Stomach (tissue), 4 donors: ENCODE measurements at regions not wholly inside any gene's neighbourhood (a gene's known extent, or its start where the extent isn't known, plus 50 kb on each side); places are given as distances from the start of the nearest gene placed in this dataset.

Source experiments
- CTCF ChIP-seq, 7 experiments: fragments of 450-650 bp in 4 of 7; fragments of 200-600 bp in 3 of 7; sonication (generic) in 3 of 7; IDR thresholded peaks; one replicate each; pipeline ENCODE4 v1.5.1; 2016 to 2019; ENCODE audit warnings: antibody characterized with exemption in 7 of 7, control low read depth in 2 of 7, mild to moderate bottlenecking in 1 of 7
- POLR2A ChIP-seq, 4 donors: fragments of 450-650 bp; IDR thresholded peaks; one replicate each; pipeline ENCODE4 v1.6.1; 2016; ENCODE audit warnings: antibody characterized with exemption in 4 of 4, control low read depth in 2 of 4, mild to moderate bottlenecking in 1 of 4, moderate library complexity in 1 of 4
- POLR2AphosphoS5 ChIP-seq, 3 donors: sonication (generic); formaldehyde crosslinking; IDR thresholded peaks; one replicate each; pipeline ENCODE4 v1.6.1; 2016; ENCODE audit warnings: antibody characterized with exemption in 3 of 3

GRCh38 chr2:225841314-225841713, 441.8 kb downstream of the NYAP2 start:
- TF ChIP-seq POLR2A (IDR thresholded peaks at IDR 0.05) (no peak), POLR2AphosphoS5 (IDR thresholded peaks at IDR 0.05) (no peak), CTCF (IDR thresholded peaks at IDR 0.05) (no peak)
